ENCODE measurements at regions not wholly inside any gene's neighbourhood (a gene's known extent, or its start where the extent isn't known, plus 50 kb on each side); places are given as distances from the start of the nearest gene placed in this dataset.

- intact Hi-C loops (cut with micrococcal nuclease; ENCODE audit: unreplicated experiment), result no loop called here
- Histone ChIP-seq H3K27me3 (replicated peaks; ENCODE audit: insufficient read depth, low read depth, low read length, poor library complexity) (no peaks in the 10 kb centered on the region), H3K4me3 (ENCODE audit: low read depth, low read length, poor library complexity, severe bottlenecking) (no peak overlapping the region), H3K36me3 (ENCODE audit: insufficient read depth, low read length, poor library complexity, severe bottlenecking) (no peaks in the 10 kb centered on the region), H3K9me3 (ENCODE audit: low read depth, low read length, poor library complexity, severe bottlenecking) (no peaks in the 10 kb centered on the region), H3K4me1 (ENCODE audit: insufficient read depth, low read length, poor library complexity, severe bottlenecking) (no peaks in the 10 kb centered on the region), H3K27ac (ENCODE audit: low read depth, low read length, poor library complexity, severe bottlenecking) (no peak overlapping the region)
- POLR2A ChIA-PET (ENCODE audit: low non-redundant PET), result no interaction called here
- TF ChIP-seq EZH2 (IDR thresholded peaks at IDR 0.05; ENCODE audit: borderline replicate concordance, low read depth, low read length, poor library complexity, severe bottlenecking) (no peak), CTCF (conservative IDR thresholded peaks at IDR 0.05; ENCODE audit: low read depth, low read length) (no peak)
- BruUV-seq (replicated peaks), result no TSS peak
- CTCF ChIA-PET, result no interaction called here
- no peak for DNase-seq (ENCODE audit: low spot score)
These were observed 168.7 kb upstream of the ITGB1 start for GRCh38 chr10:33126742-33127141.

- Histone ChIP-seq H3K27ac (ENCODE audit: low read depth, low read length, poor library complexity, severe bottlenecking) (no peak overlapping the region), H3K36me3 (ENCODE audit: insufficient read depth, low read length, poor library complexity, severe bottlenecking) (no peaks in the 10 kb centered on the region), H3K27me3 (replicated peaks; ENCODE audit: insufficient read depth, low read depth, low read length, poor library complexity) (no peaks in the 10 kb centered on the region), H3K4me1 (ENCODE audit: insufficient read depth, low read length, poor library complexity, severe bottlenecking) (no peaks in the 10 kb centered on the region), H3K9me3 (ENCODE audit: low read depth, low read length, poor library complexity, severe bottlenecking) (no peaks in the 10 kb centered on the region), H3K4me3 (ENCODE audit: low read depth, low read length, poor library complexity, severe bottlenecking) (no peak overlapping the region)
- BruUV-seq (replicated peaks), result no TSS peak
- CTCF ChIA-PET, result no interaction called here
- POLR2A ChIA-PET (ENCODE audit: low non-redundant PET), result interaction anchor here (0.6 kb wide), 1 partner anchor 18 kb away, joined by 24 read pairs; no protein-coding TSS in a partner anchor
- no peak for TF ChIP-seq EZH2 (IDR thresholded peaks at IDR 0.05; ENCODE audit: borderline replicate concordance, low read depth, low read length, poor library complexity, severe bottlenecking)
- no peak for TF ChIP-seq CTCF (conservative IDR thresholded peaks at IDR 0.05; ENCODE audit: low read depth, low read length)
- no peak for DNase-seq (ENCODE audit: low spot score)
- intact Hi-C loops (cut with micrococcal nuclease; ENCODE audit: unreplicated experiment), result no loop called here
These were observed 167.8 kb upstream of the ITGB1 start for GRCh38 chr10:33125522-33126517.

GRCh38 chr10:33125111-33125510 is 167.1 kb upstream of the ITGB1 start:
- TF ChIP-seq EZH2 (IDR thresholded peaks at IDR 0.05; ENCODE audit: borderline replicate concordance, low read depth, low read length, poor library complexity, severe bottlenecking) (no peak), CTCF (conservative IDR thresholded peaks at IDR 0.05; ENCODE audit: low read depth, low read length) (no peak)
- no peaks in the 10 kb centered on the region for H3K27me3 ChIP-seq (replicated peaks; ENCODE audit: insufficient read depth, low read depth, low read length, poor library complexity)
- no TSS peak for BruUV-seq (replicated peaks)
- H3K4me3 ChIP-seq (ENCODE audit: low read depth, low read length, poor library complexity, severe bottlenecking), result no peak overlapping the region
- CTCF ChIA-PET, result no interaction called here
- no peaks in the 10 kb centered on the region for H3K9me3 ChIP-seq (ENCODE audit: low read depth, low read length, poor library complexity, severe bottlenecking)
- no peak for DNase-seq (ENCODE audit: low spot score)
- intact Hi-C loops (cut with micrococcal nuclease; ENCODE audit: unreplicated experiment), result no loop called here
- no peaks in the 10 kb centered on the region for H3K4me1 ChIP-seq (ENCODE audit: insufficient read depth, low read length, poor library complexity, severe bottlenecking)
- no peaks in the 10 kb centered on the region for H3K36me3 ChIP-seq (ENCODE audit: insufficient read depth, low read length, poor library complexity, severe bottlenecking)
- POLR2A ChIA-PET (ENCODE audit: low non-redundant PET), result interaction anchor here (0.6 kb wide), 1 partner anchor 17 kb away, joined by 24 read pairs; no protein-coding TSS in a partner anchor
- no peak overlapping the region for H3K27ac ChIP-seq (ENCODE audit: low read depth, low read length, poor library complexity, severe bottlenecking)
